ENCODE measurements at regions not wholly inside any gene's neighbourhood (a gene's known extent, or its start where the extent isn't known, plus 50 kb on each side); places are given as distances from the start of the nearest gene placed in this dataset.

GRCh38 chr3:194977356-194977755, 291.7 kb downstream of the FAM43A start:
- BruUV-seq (replicated peaks): no TSS peak
- intact Hi-C loops (cut with micrococcal nuclease) (no loop called here), dilution Hi-C loops (cut with HindIII; ENCODE audit: low sequenced_read_pairs, unreplicated experiment) (no loop called here), in situ Hi-C loops (cut with MboI; ENCODE audit: low sequenced_read_pairs) (no loop called here)
- no peak overlapping the region for H2BK120ac ChIP-seq (ENCODE audit: low read depth, low read length)
- H2BK20ac ChIP-seq (ENCODE audit: low read depth, low read length): no peak overlapping the region
- no peak overlapping the region for H3K4me3 ChIP-seq (ENCODE audit: insufficient read depth, low read depth, low read length)
- H3K79me1 ChIP-seq (ENCODE audit: low read depth in 1 of 2, low read length in 2 of 2): no peaks in the 10 kb centered on the region
- H3K4ac ChIP-seq (ENCODE audit: low read depth, low read length): no peak overlapping the region
- no peak overlapping the region; the same call in 2 of the 3 replicates for H2BK15ac ChIP-seq (ENCODE audit: low read depth, low read length)
- H3K56ac ChIP-seq (ENCODE audit: extremely low read depth, insufficient read depth, low read length): no peak overlapping the region
- H3K9me3 ChIP-seq (ENCODE audit: control insufficient read depth, insufficient read depth, low read length): peaks cover 2% of the 10 kb centered on the region; the same call in 1 of the 2 replicates
- no peak for DNase-seq
- no peak overlapping the region for H2AK9ac ChIP-seq (replicated peaks; ENCODE audit: low read depth, low read length, poor library complexity)
- TF ChIP-seq RFX5 (IDR thresholded peaks at IDR 0.05; ENCODE audit: low read depth, low read length) (no peak), MAZ (IDR thresholded peaks at IDR 0.05; ENCODE audit: borderline replicate concordance, low read depth, low read length) (no peak), CHD1 (IDR thresholded peaks at IDR 0.05; ENCODE audit: low read depth, low read length) (no peak), RCOR1 (IDR thresholded peaks at IDR 0.05; ENCODE audit: insufficient replicate concordance, low read length) (no peak), SMC3 (IDR thresholded peaks at IDR 0.05; ENCODE audit: low read depth, low read length) (no peak), CTCF (conservative IDR thresholded peaks at IDR 0.05; ENCODE audit: low read depth, low read length) (no peak), USF2 (IDR thresholded peaks at IDR 0.05; ENCODE audit: low read depth, low read length) (no peak), FOS (IDR thresholded peaks at IDR 0.05; ENCODE audit: low read depth, low read length) (no peak), RAD21 (IDR thresholded peaks at IDR 0.05; ENCODE audit: low read length) (no peak), NFE2L2 (IDR thresholded peaks at IDR 0.05; ENCODE audit: low read depth, low read length) (no peak), CEBPB (IDR thresholded peaks at IDR 0.05; ENCODE audit: low read depth, low read length) (no peak), POLR2A (IDR thresholded peaks at IDR 0.05; ENCODE audit: low read depth, low read length) (no peak), ELK1 (IDR thresholded peaks at IDR 0.05; ENCODE audit: borderline replicate concordance, low read depth, low read length) (no peak), MXI1 (IDR thresholded peaks at IDR 0.05; ENCODE audit: borderline replicate concordance, low read depth, low read length) (no peak), BHLHE40 (IDR thresholded peaks at IDR 0.05; ENCODE audit: low read depth, low read length) (no peak), MAFK (IDR thresholded peaks at IDR 0.05; ENCODE audit: low read depth, low read length) (no peak)
- CTCF ChIA-PET: no interaction called here
- no peak overlapping the region for H2BK5ac ChIP-seq (ENCODE audit: low read depth, low read length, poor library complexity, severe bottlenecking)
- H3K36me3 ChIP-seq (ENCODE audit: control insufficient read depth, insufficient read depth, low read length): no peaks in the 10 kb centered on the region
- no peaks in the 10 kb centered on the region for H4K20me1 ChIP-seq (ENCODE audit: insufficient read depth, low read length)
- H2AFZ ChIP-seq (replicated peaks; ENCODE audit: low read length, poor library complexity): no peak overlapping the region
- H3K27me3 ChIP-seq (ENCODE audit: control insufficient read depth, insufficient read depth, low read length): peaks cover 20% of the 10 kb centered on the region
- no peak for ATAC-seq (ENCODE audit: low read depth)
- H3K23ac ChIP-seq (ENCODE audit: low read depth, low read length): no peak overlapping the region
- WGBS, 2 experiments (ENCODE audit: extremely low coverage in 2 of 2, insufficient read length in 1 of 2): 87% methylated on average over 3 of the region's 8 CpGs; no CpG with 5 or more reads in 1 of the 2 experiments
- H4K8ac ChIP-seq (ENCODE audit: low read depth in 2 of 2, low read length in 2 of 2): no peak overlapping the region
- H3K14ac ChIP-seq (replicated peaks; ENCODE audit: low read depth, low read length): no peak overlapping the region
- no peak overlapping the region for H3K4me2 ChIP-seq (ENCODE audit: low read depth, low read length)
- H3K9ac ChIP-seq (ENCODE audit: low read depth, low read length): no peak overlapping the region
- no peaks in the 10 kb centered on the region for H3K9me1 ChIP-seq (ENCODE audit: insufficient read depth, low read length)
- no peak overlapping the region for H4K91ac ChIP-seq (ENCODE audit: insufficient read depth, low read depth, low read length)
- no peak overlapping the region for H4K5ac ChIP-seq (ENCODE audit: low read depth, low read length)
- POLR2A ChIA-PET (ENCODE audit: unreplicated experiment): no interaction called here
- no peak overlapping the region for H3K18ac ChIP-seq (ENCODE audit: low read depth, low read length)
- no peak overlapping the region for H3K27ac ChIP-seq (ENCODE audit: insufficient read depth, low read length)
- H2AK5ac ChIP-seq (ENCODE audit: low read depth, low read length): no peak overlapping the region
- H3K4me1 ChIP-seq (ENCODE audit: control insufficient read depth, insufficient read depth, low read length): no peaks in the 10 kb centered on the region

Measured in IMR-90 (cell line).